G401.6 (cell line): ENCODE measurements at regions not wholly inside any gene's neighbourhood (a gene's known extent, or its start where the extent isn't known, plus 50 kb on each side); places are given as distances from the start of the nearest gene placed in this dataset.
A peak's percentile ranks its signal among the peaks of the same experiment; 100 is the strongest.

Source experiments
- FAIRE-seq: peaks from 2 replicates; lab custom pipeline; 2012; peaks lifted over from hg19 to GRCh38; lab: Jason Lieb, UNC

- no peak for FAIRE-seq
Measured at GRCh38 chr16:81185416-81185815, 53.1 kb upstream of the BCO1 start.

GRCh38 chr16:81181013-81181720 lies 57.3 kb upstream of the BCO1 start:
- FAIRE-seq, result peak; percentile 97

- no peak for FAIRE-seq
Measured at GRCh38 chr16:81180578-81180977, 57.9 kb upstream of the BCO1 start.

GRCh38 chr16:81179219-81179618 lies 59.3 kb upstream of the BCO1 start:
- FAIRE-seq, result no peak

- FAIRE-seq, result no peak
Measured at GRCh38 chr16:81175325-81175891, 63.1 kb upstream of the BCO1 start.

- no peak for FAIRE-seq
Measured at GRCh38 chr16:81174644-81175324, 63.7 kb upstream of the BCO1 start.

GRCh38 chr16:81172769-81173658 lies 65.5 kb upstream of the BCO1 start:
- no peak for FAIRE-seq

GRCh38 chr16:81170824-81171223 lies 67.7 kb upstream of the BCO1 start:
- no peak for FAIRE-seq

GRCh38 chr16:81168406-81168805 lies 70.1 kb upstream of the BCO1 start:
- FAIRE-seq, result no peak

- no peak for FAIRE-seq
Measured at GRCh38 chr16:81167851-81168250, 70.6 kb upstream of the BCO1 start.

- no peak for FAIRE-seq
Measured at GRCh38 chr16:81166417-81167300, 70.5 kb upstream of the GCSH start.

- no peak for FAIRE-seq
Measured at GRCh38 chr16:81165411-81166097, 69.4 kb upstream of the GCSH start.

GRCh38 chr16:81164958-81165357 lies 68.8 kb upstream of the GCSH start:
- FAIRE-seq, result no peak

GRCh38 chr16:81164481-81164880 lies 68.3 kb upstream of the GCSH start:
- FAIRE-seq, result no peak

GRCh38 chr16:81163671-81164070 lies 67.5 kb upstream of the GCSH start:
- no peak for FAIRE-seq

- FAIRE-seq, result no peak
Measured at GRCh38 chr16:81158964-81159363, 62.8 kb upstream of the GCSH start.

- FAIRE-seq, result no peak
Measured at GRCh38 chr16:81155769-81156168, 59.6 kb upstream of the GCSH start.

GRCh38 chr16:81151648-81152310 lies 55.6 kb upstream of the GCSH start:
- FAIRE-seq, result no peak

- FAIRE-seq, result no peak
Measured at GRCh38 chr16:81149614-81150013, 53.4 kb upstream of the GCSH start.

- no peak for FAIRE-seq
Measured at GRCh38 chr16:81148277-81148676, 52.1 kb upstream of the GCSH start.
